ENCODE measurements at regions not wholly inside any gene's neighbourhood (a gene's known extent, or its start where the extent isn't known, plus 50 kb on each side); places are given as distances from the start of the nearest gene placed in this dataset.

DNA sequence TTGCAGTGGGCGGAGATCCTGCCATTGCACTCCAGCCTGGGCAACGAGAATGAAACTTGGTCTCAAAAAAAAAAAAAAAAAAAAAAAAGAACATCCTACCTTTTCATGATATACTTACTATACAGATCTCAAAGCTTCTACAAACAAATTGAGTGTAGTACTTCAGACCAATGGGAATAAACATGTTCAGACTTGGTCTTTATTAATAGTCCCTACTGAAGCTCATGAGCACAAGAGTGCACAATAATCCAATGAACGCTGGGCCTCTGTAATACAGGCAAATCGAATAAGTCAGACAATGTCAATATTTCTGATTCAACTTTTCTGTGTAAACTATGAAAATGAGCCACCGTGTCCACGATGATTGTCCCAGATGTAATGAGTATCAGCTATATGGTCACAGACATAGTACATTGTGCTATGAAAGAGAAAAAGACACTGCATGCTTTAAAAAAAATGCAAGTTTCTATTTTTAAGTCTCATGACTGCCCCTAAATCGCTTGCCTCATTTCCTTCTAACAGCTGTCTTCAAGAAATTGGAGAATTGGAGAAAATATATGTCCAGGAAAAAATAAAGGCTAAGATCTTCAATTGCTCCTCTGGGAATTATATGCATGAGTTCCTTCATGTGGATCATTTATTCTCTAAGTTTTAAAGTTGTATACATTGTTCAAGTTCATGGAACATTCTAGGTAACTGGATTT lies 64.0 kb upstream of the CTTNBP2 start:
- TF ChIP-seq, protein P1, sequence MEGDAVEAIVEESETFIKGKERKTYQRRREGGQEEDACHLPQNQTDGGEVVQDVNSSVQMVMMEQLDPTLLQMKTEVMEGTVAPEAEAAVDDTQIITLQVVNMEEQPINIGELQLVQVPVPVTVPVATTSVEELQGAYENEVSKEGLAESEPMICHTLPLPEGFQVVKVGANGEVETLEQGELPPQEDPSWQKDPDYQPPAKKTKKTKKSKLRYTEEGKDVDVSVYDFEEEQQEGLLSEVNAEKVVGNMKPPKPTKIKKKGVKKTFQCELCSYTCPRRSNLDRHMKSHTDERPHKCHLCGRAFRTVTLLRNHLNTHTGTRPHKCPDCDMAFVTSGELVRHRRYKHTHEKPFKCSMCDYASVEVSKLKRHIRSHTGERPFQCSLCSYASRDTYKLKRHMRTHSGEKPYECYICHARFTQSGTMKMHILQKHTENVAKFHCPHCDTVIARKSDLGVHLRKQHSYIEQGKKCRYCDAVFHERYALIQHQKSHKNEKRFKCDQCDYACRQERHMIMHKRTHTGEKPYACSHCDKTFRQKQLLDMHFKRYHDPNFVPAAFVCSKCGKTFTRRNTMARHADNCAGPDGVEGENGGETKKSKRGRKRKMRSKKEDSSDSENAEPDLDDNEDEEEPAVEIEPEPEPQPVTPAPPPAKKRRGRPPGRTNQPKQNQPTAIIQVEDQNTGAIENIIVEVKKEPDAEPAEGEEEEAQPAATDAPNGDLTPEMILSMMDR (IDR thresholded peaks at IDR 0.05) = no peak
- no peak for TF ChIP-seq POLR2A (IDR thresholded peaks at IDR 0.05)

Data from adrenal gland (tissue), 5 donors.